Activated B cell treated with CpG ODN at 0.5 μM for 24 hours (primary cell): ENCODE measurements at regions not wholly inside any gene's neighbourhood (a gene's known extent, or its start where the extent isn't known, plus 50 kb on each side); places are given as distances from the start of the nearest gene placed in this dataset.
"Not testable (repeated sequence)": the region's sequence is repeated elsewhere in the genome, so short reads cannot be mapped to it uniquely, and the experiment has no call there.

Source experiments
- ATAC-seq: fragments of 200-7000 bp; cut with Tn5 transposase; one replicate; pipeline ENCODE4 v1.10.0; 2021; ENCODE audit warnings: low read depth, mild to moderate bottlenecking, moderate library complexity
- CTCF ChIA-PET: fragments of 350-600 bp; sonication (Branson Sonifier 250); formaldehyde crosslinking; loops from one replicate; lab custom pipeline; 2021; ENCODE audit warnings: antibody characterized with exemption; lab: Charles Lee
- POLR2A ChIA-PET: fragments of 350-600 bp; sonication (Branson Sonifier 250); formaldehyde crosslinking; loops from one replicate; lab custom pipeline; 2021; ENCODE audit warnings: antibody characterized with exemption; lab: Charles Lee
- DNase-seq: peaks from one replicate; pipeline ENCODE4 v3.0.0; 2022
- H3K27ac Mint-ChIP-seq: one replicate; pipeline ENCODE4 v1.8.0; 2020; ENCODE audit warnings: mixed read lengths
- H3K27me3 Mint-ChIP-seq: one replicate; pipeline ENCODE4 v1.8.0; 2021; ENCODE audit warnings: mixed read lengths
- H3K36me3 Mint-ChIP-seq: one replicate; pipeline ENCODE4 v1.8.0; 2021; ENCODE audit warnings: low read depth, mixed read lengths
- H3K4me1 Mint-ChIP-seq: one replicate; pipeline ENCODE4 v1.8.0; 2021; ENCODE audit warnings: mixed read lengths
- H3K4me3 Mint-ChIP-seq: one replicate; pipeline ENCODE4 v1.8.0; 2020; ENCODE audit warnings: mild to moderate bottlenecking, mixed read lengths
- H3K9me3 Mint-ChIP-seq: one replicate; pipeline ENCODE4 v1.8.0; 2020; ENCODE audit warnings: mixed read lengths
- CTCF ChIP-seq: fragments of 200-600 bp; IDR thresholded peaks from one replicate; pipeline ENCODE4 v1.8.0; 2022; ENCODE audit warnings: antibody characterized with exemption, mild to moderate bottlenecking
- intact Hi-C: fragments of 100-400 bp; cut with micrococcal nuclease; formaldehyde crosslinking; loops from one replicate; pipeline ENCODE4 v1.15.1; 2024

- no peak for TF ChIP-seq CTCF
- no peaks in the 10 kb centered on the region for H3K36me3 Mint-ChIP-seq
- no peaks in the 10 kb centered on the region for H3K4me1 Mint-ChIP-seq
- H3K27me3 Mint-ChIP-seq = no peaks in the 10 kb centered on the region
- H3K9me3 Mint-ChIP-seq = peaks cover 2% of the 10 kb centered on the region
- H3K27ac Mint-ChIP-seq = no peak overlapping the region
- DNase-seq (no peak), ATAC-seq (no peak)
- H3K4me3 Mint-ChIP-seq = no peak overlapping the region
- intact Hi-C loops = no loop called here
- ChIA-PET POLR2A (no interaction called here), CTCF (no interaction called here)
Observed at GRCh38 chr5:155711882-155712281, 615.1 kb upstream of the SGCD start.

GRCh38 chr5:155714435-155714834 is 612.5 kb upstream of the SGCD start:
- H3K27ac Mint-ChIP-seq, CTCF ChIA-PET, H3K4me1 Mint-ChIP-seq, H3K4me3 Mint-ChIP-seq, H3K9me3 Mint-ChIP-seq, POLR2A ChIA-PET, ATAC-seq, DNase-seq, H3K27me3 Mint-ChIP-seq, intact Hi-C loops, H3K36me3 Mint-ChIP-seq: not testable (repeated sequence)

- DNase-seq (no peak), ATAC-seq (no peak)
- Mint-ChIP-seq H3K36me3 (no peaks in the 10 kb centered on the region), H3K27ac (no peak overlapping the region), H3K4me1 (no peaks in the 10 kb centered on the region), H3K27me3 (peaks cover 37% of the 10 kb centered on the region), H3K4me3 (no peak overlapping the region), H3K9me3 (peaks cover 2% of the 10 kb centered on the region)
- no peak for TF ChIP-seq CTCF
- CTCF ChIA-PET = no interaction called here
- intact Hi-C loops = no loop called here
- POLR2A ChIA-PET = no interaction called here
Observed at GRCh38 chr5:155726267-155726666, 600.7 kb upstream of the SGCD start.

GRCh38 chr5:155727512-155728145 is 599.3 kb upstream of the SGCD start:
- no peaks in the 10 kb centered on the region for H3K4me1 Mint-ChIP-seq
- TF ChIP-seq CTCF = no peak
- intact Hi-C loops = no loop called here
- POLR2A ChIA-PET = no interaction called here
- H3K27ac Mint-ChIP-seq = no peak overlapping the region
- H3K27me3 Mint-ChIP-seq = peaks cover 38% of the 10 kb centered on the region
- H3K36me3 Mint-ChIP-seq = no peaks in the 10 kb centered on the region
- no peaks in the 10 kb centered on the region for H3K9me3 Mint-ChIP-seq
- DNase-seq (no peak), ATAC-seq (no peak)
- CTCF ChIA-PET = no interaction called here
- no peak overlapping the region for H3K4me3 Mint-ChIP-seq

GRCh38 chr5:155728146-155728856 is 598.7 kb upstream of the SGCD start:
- Mint-ChIP-seq H3K36me3 (no peaks in the 10 kb centered on the region), H3K27me3 (peaks cover 40% of the 10 kb centered on the region), H3K4me1 (no peaks in the 10 kb centered on the region), H3K9me3 (no peaks in the 10 kb centered on the region), H3K4me3 (no peak overlapping the region), H3K27ac (no peak overlapping the region)
- POLR2A ChIA-PET = no interaction called here
- TF ChIP-seq CTCF = no peak
- no peak for ATAC-seq
- DNase-seq = no peak
- CTCF ChIA-PET = no interaction called here
- intact Hi-C loops = no loop called here
